SK-MEL-5 (cell line): ENCODE measurements at regions not wholly inside any gene's neighbourhood (a gene's known extent, or its start where the extent isn't known, plus 50 kb on each side); places are given as distances from the start of the nearest gene placed in this dataset.

Source experiments
- DNase-seq: peaks from one replicate; pipeline ENCODE4 v3.0.0-alpha.2; 2016; ENCODE audit warnings: low read depth, low spot score
- in situ Hi-C: cut with HindIII; loops from 2 replicates; pipeline ENCODE4 v1.10.0; 2016; ENCODE audit warnings: low sequenced_read_pairs, high pct_unique_total_duplicates, low pct_unique_long_range_greater_than_20kb

GRCh38 chr11:19352072-19352770 is 111.5 kb upstream of the E2F8 start:
- DNase-seq, result no peak
- in situ Hi-C loops, result no loop called here

- in situ Hi-C loops, result no loop called here
- no peak for DNase-seq
These were observed 110.7 kb upstream of the E2F8 start for GRCh38 chr11:19351426-19351825.

GRCh38 chr11:19350160-19350559 is 109.4 kb upstream of the E2F8 start:
- in situ Hi-C loops, result no loop called here
- no peak for DNase-seq

- in situ Hi-C loops, result no loop called here
- DNase-seq, result no peak
These were observed 108.7 kb upstream of the E2F8 start for GRCh38 chr11:19349340-19350025.

- in situ Hi-C loops, result no loop called here
- DNase-seq, result no peak
These were observed 107.2 kb upstream of the E2F8 start for GRCh38 chr11:19347911-19348310.

- no peak for DNase-seq
- in situ Hi-C loops, result no loop called here
These were observed 105.3 kb upstream of the E2F8 start for GRCh38 chr11:19345848-19346681.

DNA sequence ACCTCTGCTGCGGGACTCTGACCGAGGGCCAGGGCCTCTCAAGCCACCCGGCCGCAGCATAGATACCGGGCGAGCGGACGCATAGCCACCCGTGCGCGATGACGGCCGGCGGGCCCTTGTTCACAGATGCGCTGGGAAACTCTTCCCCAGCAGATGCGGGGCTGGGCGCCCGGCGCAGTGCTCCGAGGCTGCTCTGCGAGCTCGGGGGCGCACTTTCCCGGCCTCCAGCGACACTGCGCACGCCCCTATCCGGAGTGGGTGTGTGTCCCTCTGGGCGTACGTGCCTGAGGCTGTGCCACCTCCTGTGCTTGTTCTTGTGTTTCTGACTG is 104.7 kb upstream of the E2F8 start:
- in situ Hi-C loops, result no loop called here

GRCh38 chr11:19344661-19345518 is 104.1 kb upstream of the E2F8 start:
- in situ Hi-C loops, result no loop called here
- no peak for DNase-seq

More for the DNA sequence above, 104.7 kb upstream of the E2F8 start:
- no peak for DNase-seq

DNA sequence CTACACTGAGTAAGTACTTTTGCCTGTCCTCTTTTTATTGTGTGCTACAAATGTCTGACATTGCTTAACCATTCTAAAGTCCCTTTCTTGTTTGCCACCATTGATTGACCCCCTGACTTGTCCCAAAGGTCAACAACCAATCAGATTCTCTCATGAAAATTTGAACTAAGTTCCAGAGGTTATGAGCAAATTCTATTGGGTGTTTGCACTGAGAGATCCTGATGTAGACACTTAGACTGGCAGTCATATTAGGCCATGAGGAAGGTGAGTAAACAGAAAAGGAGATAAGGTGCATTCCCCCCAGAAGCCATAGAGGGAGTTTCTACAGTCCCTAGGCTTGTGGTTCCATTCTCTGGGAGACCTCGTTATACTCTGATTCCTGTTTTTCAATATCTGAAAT is 101.3 kb upstream of the E2F8 start:
- in situ Hi-C loops, result no loop called here
- no peak for DNase-seq

GRCh38 chr11:19338375-19338774 is 97.6 kb upstream of the E2F8 start:
- DNase-seq, result no peak
- in situ Hi-C loops, result no loop called here

- in situ Hi-C loops, result no loop called here
- no peak for DNase-seq
These were observed 97.0 kb upstream of the E2F8 start for GRCh38 chr11:19337779-19338178.

GRCh38 chr11:19336331-19336730 is 95.6 kb upstream of the E2F8 start:
- in situ Hi-C loops, result no loop called here
- DNase-seq, result no peak

GRCh38 chr11:19332476-19332875 is 91.7 kb upstream of the E2F8 start:
- no peak for DNase-seq
- in situ Hi-C loops, result no loop called here

DNA sequence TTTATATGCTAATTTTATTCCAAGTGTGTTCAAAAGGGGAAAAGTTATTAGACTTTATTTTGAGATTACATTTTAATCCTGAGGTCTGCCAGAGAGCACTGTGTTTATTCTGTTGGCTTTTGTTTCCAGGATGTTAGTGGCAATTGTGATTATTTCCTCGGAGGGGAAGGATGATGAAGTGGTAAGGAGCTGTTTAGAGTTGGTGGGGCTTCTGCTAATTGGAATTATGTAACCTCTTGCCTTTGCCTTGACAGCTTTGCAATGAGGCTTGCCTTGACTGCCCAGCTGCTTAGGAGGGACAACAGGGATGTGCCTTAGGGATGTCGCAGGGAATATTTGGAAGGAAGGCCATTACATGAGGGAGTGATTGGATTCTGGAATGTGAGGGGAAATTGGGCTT is 89.7 kb upstream of the E2F8 start:
- DNase-seq, result no peak
- in situ Hi-C loops, result no loop called here

- no peak for DNase-seq
- in situ Hi-C loops, result no loop called here
These were observed 89.2 kb upstream of the E2F8 start for GRCh38 chr11:19329970-19330369.

- DNase-seq, result no peak
- in situ Hi-C loops, result no loop called here
These were observed 88.0 kb upstream of the E2F8 start for GRCh38 chr11:19328586-19329311.

DNA sequence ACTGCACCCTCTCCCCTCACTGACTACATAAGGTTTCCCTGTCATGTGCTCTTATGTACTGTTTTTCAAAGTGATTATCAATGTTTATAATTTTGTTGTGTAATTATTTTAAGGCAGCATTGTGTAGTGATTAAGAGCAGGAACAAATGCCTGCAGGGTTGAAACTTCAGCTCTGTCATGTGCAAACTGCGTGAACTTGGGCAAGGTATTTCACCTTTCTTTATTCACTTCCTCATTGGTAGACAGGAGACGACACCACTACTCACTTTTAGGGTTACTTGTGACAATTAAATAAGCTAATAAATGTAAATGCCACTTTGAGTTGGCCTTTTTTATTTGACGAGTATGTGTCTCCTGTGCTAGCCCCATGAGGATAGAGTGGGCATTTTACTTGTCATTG is 86.5 kb upstream of the E2F8 start:
- no peak for DNase-seq
- in situ Hi-C loops, result no loop called here
